GM10266 (cell line): ENCODE measurements at regions not wholly inside any gene's neighbourhood (a gene's known extent, or its start where the extent isn't known, plus 50 kb on each side); places are given as distances from the start of the nearest gene placed in this dataset.
"Not testable (repeated sequence)": the region's sequence is repeated elsewhere in the genome, so short reads cannot be mapped to it uniquely, and the experiment has no call there.

Source experiments
- DNase-seq: peaks from one replicate; pipeline ENCODE4 v3.0.0; 2012; ENCODE audit errors: extremely low spot score
- CTCF ChIP-seq: IDR thresholded peaks from 2 replicates; pipeline ENCODE4 v1.5.1; 2012; ENCODE audit warnings: mild to moderate bottlenecking, low read depth; ENCODE audit not compliant: control insufficient read depth, insufficient read depth; ENCODE audit errors: missing control alignments

- no peak for TF ChIP-seq CTCF
- DNase-seq = no peak
Observed at GRCh38 chr5:17406423-17406838, 91.6 kb upstream of the TAF11L2 start.

GRCh38 chr5:17411436-17412402, 86.3 kb upstream of the TAF11L2 start:
- TF ChIP-seq CTCF = no peak
- no peak for DNase-seq

- TF ChIP-seq CTCF = no peak
- DNase-seq = no peak
Observed at GRCh38 chr5:17412760-17413671, 85.0 kb upstream of the TAF11L2 start.

GRCh38 chr5:17413691-17414090, 84.3 kb upstream of the TAF11L2 start:
- DNase-seq = no peak
- no peak for TF ChIP-seq CTCF

- DNase-seq = no peak
- TF ChIP-seq CTCF = no peak
Observed at GRCh38 chr5:17415321-17415758, 82.7 kb upstream of the TAF11L2 start.

- not testable (repeated sequence) for DNase-seq
Observed at GRCh38 chr5:17416374-17416773, 81.7 kb upstream of the TAF11L2 start.

GRCh38 chr5:17424674-17425073, 73.4 kb upstream of the TAF11L2 start:
- DNase-seq = no peak
- TF ChIP-seq CTCF = no peak
